Uterus (tissue), 2 donors: ENCODE measurements at regions not wholly inside any gene's neighbourhood (a gene's known extent, or its start where the extent isn't known, plus 50 kb on each side); places are given as distances from the start of the nearest gene placed in this dataset.

Experiments used
- CTCF ChIP-seq, 4 experiments: fragments of 200-600 bp in 2 of 4; fragments of 450-650 bp in 2 of 4; sonication (generic) in 2 of 4; IDR thresholded peaks; one replicate each; pipeline ENCODE4 v1.5.1; 2016 to 2019; ENCODE audit warnings: antibody characterized with exemption in 4 of 4, mild to moderate bottlenecking in 2 of 4, moderate library complexity in 1 of 4
- POLR2A ChIP-seq, 2 donors: fragments of 450-650 bp; IDR thresholded peaks; one replicate each; pipeline ENCODE4 v1.6.1; 2016; ENCODE audit warnings: antibody characterized with exemption in 2 of 2, mild to moderate bottlenecking in 1 of 2, moderate library complexity in 1 of 2

GRCh38 chr7:67990003-67990402 lies 993.4 kb downstream of the TYW1 start:
- TF ChIP-seq POLR2A (IDR thresholded peaks at IDR 0.05), result no peak
- no peak for TF ChIP-seq CTCF (IDR thresholded peaks at IDR 0.05)
